HEK293 (cell line): ENCODE measurements at regions not wholly inside any gene's neighbourhood (a gene's known extent, or its start where the extent isn't known, plus 50 kb on each side); places are given as distances from the start of the nearest gene placed in this dataset.

Experiments used
- HOXD13 ChIP-seq: sonication (generic); formaldehyde crosslinking; IDR thresholded peaks from 2 replicates; pipeline ENCODE4 v1.8.0; 2022; ENCODE audit warnings: missing genetic modification reagents, borderline replicate concordance
- ZNF155 ChIP-seq: fragments of 450-650 bp; formaldehyde crosslinking; IDR thresholded peaks from 2 replicates; pipeline ENCODE4 v1.5.1; 2016; ENCODE audit warnings: missing biosample characterization, missing genetic modification characterization
- ZNF394 ChIP-seq: fragments of 450-650 bp; formaldehyde crosslinking; IDR thresholded peaks from 2 replicates; pipeline ENCODE4 v1.5.1; 2016; ENCODE audit warnings: missing biosample characterization, missing genetic modification characterization, mild to moderate bottlenecking, moderate library complexity, borderline replicate concordance
- ZSCAN18 ChIP-seq: fragments of 450-650 bp; formaldehyde crosslinking; IDR thresholded peaks from 2 replicates; pipeline ENCODE4 v1.5.1; 2016; ENCODE audit warnings: missing biosample characterization, missing genetic modification characterization

- TF ChIP-seq ZNF394 (tag by site-specific recombination) (no peak), ZNF155 (tag by site-specific recombination) (no peak), ZSCAN18 (tag by site-specific recombination) (no peak), HOXD13 (CRISPR knock-in tag) (no peak)
Measured at GRCh38 chr9:73294336-73294735, 142.7 kb downstream of the ANXA1 start.
